ENCODE measurements at regions not wholly inside any gene's neighbourhood (a gene's known extent, or its start where the extent isn't known, plus 50 kb on each side); places are given as distances from the start of the nearest gene placed in this dataset.

DNA sequence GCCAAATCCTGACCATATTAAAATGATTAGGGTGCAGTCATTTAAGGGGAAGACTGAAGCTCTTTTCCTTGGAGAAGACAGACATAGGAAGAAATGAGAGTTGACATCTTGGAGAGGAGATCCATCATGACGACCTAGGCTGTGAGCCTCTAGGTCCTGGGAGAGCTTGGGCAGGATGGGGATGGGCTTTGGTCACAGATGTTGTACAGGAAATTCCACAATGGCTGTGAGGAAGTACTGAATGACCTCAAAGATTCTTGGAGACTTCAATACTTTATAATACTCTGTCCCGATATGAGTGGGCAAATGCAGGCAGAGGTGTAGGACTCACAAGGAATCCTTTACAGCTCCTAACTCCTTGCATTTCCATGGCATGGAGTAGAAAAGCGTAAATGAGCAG lies 204.9 kb upstream of the FRMD6 start:
- no peaks in the 10 kb centered on the region for H4K20me1 ChIP-seq (ENCODE audit: control insufficient read depth, extremely low read depth, insufficient read depth, low read length)
- TF ChIP-seq, protein P1, sequence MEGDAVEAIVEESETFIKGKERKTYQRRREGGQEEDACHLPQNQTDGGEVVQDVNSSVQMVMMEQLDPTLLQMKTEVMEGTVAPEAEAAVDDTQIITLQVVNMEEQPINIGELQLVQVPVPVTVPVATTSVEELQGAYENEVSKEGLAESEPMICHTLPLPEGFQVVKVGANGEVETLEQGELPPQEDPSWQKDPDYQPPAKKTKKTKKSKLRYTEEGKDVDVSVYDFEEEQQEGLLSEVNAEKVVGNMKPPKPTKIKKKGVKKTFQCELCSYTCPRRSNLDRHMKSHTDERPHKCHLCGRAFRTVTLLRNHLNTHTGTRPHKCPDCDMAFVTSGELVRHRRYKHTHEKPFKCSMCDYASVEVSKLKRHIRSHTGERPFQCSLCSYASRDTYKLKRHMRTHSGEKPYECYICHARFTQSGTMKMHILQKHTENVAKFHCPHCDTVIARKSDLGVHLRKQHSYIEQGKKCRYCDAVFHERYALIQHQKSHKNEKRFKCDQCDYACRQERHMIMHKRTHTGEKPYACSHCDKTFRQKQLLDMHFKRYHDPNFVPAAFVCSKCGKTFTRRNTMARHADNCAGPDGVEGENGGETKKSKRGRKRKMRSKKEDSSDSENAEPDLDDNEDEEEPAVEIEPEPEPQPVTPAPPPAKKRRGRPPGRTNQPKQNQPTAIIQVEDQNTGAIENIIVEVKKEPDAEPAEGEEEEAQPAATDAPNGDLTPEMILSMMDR (conservative IDR thresholded peaks at IDR 0.05 in 1 of 2, IDR thresholded peaks at IDR 0.05 in 1 of 2; ENCODE audit: low read depth in 1 of 2, low read length in 2 of 2), result no peak
- no peak for TF ChIP-seq EZH2 (IDR thresholded peaks at IDR 0.05; ENCODE audit: low read length, missing control alignments)
- no peaks in the 10 kb centered on the region for H3K27me3 ChIP-seq (ENCODE audit: control insufficient read depth, insufficient read depth, low read length)
- H2AFZ ChIP-seq (ENCODE audit: low read length), result no peak overlapping the region
- H3K36me3 ChIP-seq (ENCODE audit: control insufficient read depth, insufficient read depth, low read length), result no peaks in the 10 kb centered on the region
- H3K9me3 ChIP-seq (ENCODE audit: control insufficient read depth, insufficient read depth, low read depth, low read length), result no peaks in the 10 kb centered on the region
- H3K27ac ChIP-seq (ENCODE audit: insufficient read depth, low read length), result no peak overlapping the region
- no peak overlapping the region for H3K4me2 ChIP-seq (ENCODE audit: extremely low read depth, insufficient read depth, low read length)
- H3K4me3 ChIP-seq (replicated peaks in 1 of 4; ENCODE audit: control extremely low read depth in 1 of 4, insufficient read depth in 1 of 4, low read depth in 3 of 4, low read length in 4 of 4), result no peak overlapping the region
- no peak overlapping the region for H3K9ac ChIP-seq (ENCODE audit: insufficient read depth, low read length)
- H3K79me2 ChIP-seq (ENCODE audit: control insufficient read depth, insufficient read depth, low read length), result no peaks in the 10 kb centered on the region
- peaks cover 21% of the 10 kb centered on the region for H3K4me1 ChIP-seq (ENCODE audit: control insufficient read depth, extremely low read depth, insufficient read depth, low read length)
- peak in 1 of 2 donors; percentile 17 for DNase-seq (ENCODE audit: low read depth in 2 of 2)

- Histone ChIP-seq H3K27me3 (ENCODE audit: control insufficient read depth, insufficient read depth, low read length) (no peaks in the 10 kb centered on the region), H3K9me3 (ENCODE audit: control insufficient read depth, insufficient read depth, low read depth, low read length) (no peaks in the 10 kb centered on the region), H4K20me1 (ENCODE audit: control insufficient read depth, extremely low read depth, insufficient read depth, low read length) (no peaks in the 10 kb centered on the region), H3K4me1 (ENCODE audit: control insufficient read depth, extremely low read depth, insufficient read depth, low read length) (peaks cover 16% of the 10 kb centered on the region), H3K4me3 (replicated peaks in 1 of 4; ENCODE audit: control extremely low read depth in 1 of 4, insufficient read depth in 1 of 4, low read depth in 3 of 4, low read length in 4 of 4) (no peak overlapping the region), H2AFZ (ENCODE audit: low read length) (no peak overlapping the region), H3K9ac (ENCODE audit: insufficient read depth, low read length) (no peak overlapping the region), H3K4me2 (ENCODE audit: extremely low read depth, insufficient read depth, low read length) (no peak overlapping the region), H3K36me3 (ENCODE audit: control insufficient read depth, insufficient read depth, low read length) (no peaks in the 10 kb centered on the region), H3K79me2 (ENCODE audit: control insufficient read depth, insufficient read depth, low read length) (no peaks in the 10 kb centered on the region), H3K27ac (ENCODE audit: insufficient read depth, low read length) (no peak overlapping the region)
- DNase-seq (ENCODE audit: low read depth in 2 of 2), result no peak
- no peak for TF ChIP-seq EZH2 (IDR thresholded peaks at IDR 0.05; ENCODE audit: low read length, missing control alignments)
- TF ChIP-seq, protein P1 (conservative IDR thresholded peaks at IDR 0.05 in 1 of 2, IDR thresholded peaks at IDR 0.05 in 1 of 2; ENCODE audit: low read depth in 1 of 2, low read length in 2 of 2), result no peak
These were observed 204.3 kb upstream of the FRMD6 start for GRCh38 chr14:51447411-51447810.

- Histone ChIP-seq H4K20me1 (ENCODE audit: control insufficient read depth, extremely low read depth, insufficient read depth, low read length) (no peaks in the 10 kb centered on the region), H3K4me1 (ENCODE audit: control insufficient read depth, extremely low read depth, insufficient read depth, low read length) (peaks cover 8% of the 10 kb centered on the region), H3K79me2 (ENCODE audit: control insufficient read depth, insufficient read depth, low read length) (no peaks in the 10 kb centered on the region), H3K4me2 (ENCODE audit: extremely low read depth, insufficient read depth, low read length) (peak overlapping the region; percentile 16), H3K9ac (ENCODE audit: insufficient read depth, low read length) (no peak overlapping the region), H3K9me3 (ENCODE audit: control insufficient read depth, insufficient read depth, low read depth, low read length) (no peaks in the 10 kb centered on the region), H2AFZ (ENCODE audit: low read length) (no peak overlapping the region), H3K36me3 (ENCODE audit: control insufficient read depth, insufficient read depth, low read length) (no peaks in the 10 kb centered on the region), H3K27ac (ENCODE audit: insufficient read depth, low read length) (no peak overlapping the region), H3K27me3 (ENCODE audit: control insufficient read depth, insufficient read depth, low read length) (no peaks in the 10 kb centered on the region), H3K4me3 (replicated peaks in 1 of 4; ENCODE audit: control extremely low read depth in 1 of 4, insufficient read depth in 1 of 4, low read depth in 3 of 4, low read length in 4 of 4) (no peak overlapping the region)
- DNase-seq (ENCODE audit: low read depth in 2 of 2), result peak; percentile 76 to 96
- TF ChIP-seq EZH2 (IDR thresholded peaks at IDR 0.05; ENCODE audit: low read length, missing control alignments), result no peak
- TF ChIP-seq, protein P1 (conservative IDR thresholded peaks at IDR 0.05 in 1 of 2, IDR thresholded peaks at IDR 0.05 in 1 of 2; ENCODE audit: low read depth in 1 of 2, low read length in 2 of 2), result no peak
These were observed 202.7 kb upstream of the FRMD6 start for GRCh38 chr14:51448831-51449670.

All from fibroblast of lung (primary cell).